Stimulated activated CD4-positive, alpha-beta T cell treated with anti-CD3 and anti-CD28 coated beads, Interleukin-4, amount 100 ng/mL, for 1 hour (primary cell): ENCODE measurements at regions not wholly inside any gene's neighbourhood (a gene's known extent, or its start where the extent isn't known, plus 50 kb on each side); places are given as distances from the start of the nearest gene placed in this dataset.

ENCODE experiments used
- DNase-seq: peaks from one replicate; pipeline ENCODE4 v3.0.0-alpha.2; 2020

- DNase-seq, result no peak
Measured at GRCh38 chr9:73011181-73011750, 58.4 kb upstream of the ALDH1A1 start.

GRCh38 chr9:73009649-73010288 lies 56.9 kb upstream of the ALDH1A1 start:
- DNase-seq, result no peak

DNA sequence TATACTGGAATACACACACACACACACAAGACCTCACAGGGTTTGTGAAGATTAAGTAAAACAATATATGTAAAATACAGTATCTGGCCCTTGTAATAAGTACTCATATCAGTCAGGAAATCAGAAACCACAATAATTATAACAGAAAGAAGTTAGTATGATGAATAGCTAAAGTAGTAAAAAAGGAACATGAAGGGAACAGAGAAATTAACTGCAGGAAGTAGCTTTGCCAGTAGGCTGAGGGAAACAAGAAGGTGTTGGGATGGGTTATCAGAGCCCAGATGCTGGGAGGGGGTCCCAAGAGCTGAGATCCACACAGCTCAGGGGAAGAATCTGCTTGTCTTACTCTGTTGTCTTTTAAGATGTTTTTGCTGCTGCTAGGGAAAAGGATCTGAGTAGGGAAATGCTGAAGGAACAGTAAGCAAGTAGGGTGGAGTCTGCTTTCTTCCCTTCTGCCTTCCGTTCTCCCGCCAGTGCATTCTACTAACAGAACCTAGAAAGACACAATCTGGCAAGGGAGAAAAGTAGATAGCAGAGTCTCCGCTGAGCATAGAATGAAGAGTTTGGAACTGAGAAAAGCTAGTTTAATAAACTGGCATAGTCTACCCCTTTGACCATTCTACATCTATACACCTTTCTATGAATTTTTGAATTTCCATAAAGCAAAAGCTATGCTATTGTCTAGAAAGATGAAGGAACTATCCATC lies 55.3 kb upstream of the ALDH1A1 start:
- DNase-seq, result no peak

GRCh38 chr9:73006986-73007385 lies 54.1 kb upstream of the ALDH1A1 start:
- no peak for DNase-seq
